ENCODE measurements at regions not wholly inside any gene's neighbourhood (a gene's known extent, or its start where the extent isn't known, plus 50 kb on each side); places are given as distances from the start of the nearest gene placed in this dataset.
A peak's percentile ranks its signal among the peaks of the same experiment; 100 is the strongest.
"Not testable (repeated sequence)": the region's sequence is repeated elsewhere in the genome, so short reads cannot be mapped to it uniquely, and the experiment has no call there.

DNA sequence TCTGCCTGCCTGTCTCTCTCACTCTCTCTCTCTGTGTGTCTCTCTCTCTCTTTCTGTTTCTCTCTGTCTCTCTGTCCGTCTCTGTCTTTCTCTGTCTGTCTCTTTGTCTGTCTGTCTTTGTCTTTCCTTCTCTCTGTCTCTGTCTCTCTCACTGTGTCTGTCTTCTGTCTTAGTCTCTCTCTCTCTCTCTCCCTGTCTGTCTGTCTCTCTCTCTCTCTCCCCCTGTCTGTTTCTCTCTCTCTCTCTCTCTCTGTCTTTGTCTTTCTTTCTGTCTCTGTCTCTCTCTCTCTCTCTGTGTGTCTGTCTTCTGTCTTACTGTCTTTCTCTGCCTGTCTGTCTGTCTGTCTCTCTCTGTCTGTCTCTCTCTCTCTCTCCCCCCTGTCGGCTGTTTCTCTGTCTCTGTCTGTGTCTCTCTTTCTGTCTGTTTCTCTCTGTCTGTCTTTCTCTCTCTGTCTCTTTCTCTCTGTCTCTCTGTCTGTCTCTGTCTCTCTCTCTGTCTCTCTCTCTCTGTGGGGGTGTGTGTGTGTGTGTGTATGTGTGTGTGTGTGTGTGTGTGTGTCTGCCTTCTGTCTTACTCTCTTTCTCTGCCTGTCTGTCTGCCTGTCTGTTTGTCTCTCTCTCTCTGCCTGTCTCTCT lies 2101.3 kb upstream of the TPTE start:
- TF ChIP-seq, protein P1, sequence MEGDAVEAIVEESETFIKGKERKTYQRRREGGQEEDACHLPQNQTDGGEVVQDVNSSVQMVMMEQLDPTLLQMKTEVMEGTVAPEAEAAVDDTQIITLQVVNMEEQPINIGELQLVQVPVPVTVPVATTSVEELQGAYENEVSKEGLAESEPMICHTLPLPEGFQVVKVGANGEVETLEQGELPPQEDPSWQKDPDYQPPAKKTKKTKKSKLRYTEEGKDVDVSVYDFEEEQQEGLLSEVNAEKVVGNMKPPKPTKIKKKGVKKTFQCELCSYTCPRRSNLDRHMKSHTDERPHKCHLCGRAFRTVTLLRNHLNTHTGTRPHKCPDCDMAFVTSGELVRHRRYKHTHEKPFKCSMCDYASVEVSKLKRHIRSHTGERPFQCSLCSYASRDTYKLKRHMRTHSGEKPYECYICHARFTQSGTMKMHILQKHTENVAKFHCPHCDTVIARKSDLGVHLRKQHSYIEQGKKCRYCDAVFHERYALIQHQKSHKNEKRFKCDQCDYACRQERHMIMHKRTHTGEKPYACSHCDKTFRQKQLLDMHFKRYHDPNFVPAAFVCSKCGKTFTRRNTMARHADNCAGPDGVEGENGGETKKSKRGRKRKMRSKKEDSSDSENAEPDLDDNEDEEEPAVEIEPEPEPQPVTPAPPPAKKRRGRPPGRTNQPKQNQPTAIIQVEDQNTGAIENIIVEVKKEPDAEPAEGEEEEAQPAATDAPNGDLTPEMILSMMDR (IDR thresholded peaks at IDR 0.05): not testable (repeated sequence)
- TF ChIP-seq POLR2A (IDR thresholded peaks at IDR 0.05): peak in 1 of 2 donors; percentile 100

Measured in heart left ventricle (tissue), 13 donors.